ENCODE measurements at regions not wholly inside any gene's neighbourhood (a gene's known extent, or its start where the extent isn't known, plus 50 kb on each side); places are given as distances from the start of the nearest gene placed in this dataset.

GRCh38 chr6:164214066-164214465 is 799.5 kb downstream of the QKI start:
- Histone ChIP-seq H2BK15ac (ENCODE audit: low read depth, poor library complexity, severe bottlenecking) (no peak overlapping the region), H3K9me3 (ENCODE audit: control insufficient read depth, low read length) (peaks cover 9% of the 10 kb centered on the region), H2AFZ (ENCODE audit: low read depth, low read length) (no peak overlapping the region), H3K27ac (ENCODE audit: low read length, poor library complexity, severe bottlenecking) (no peak overlapping the region), H2AK5ac (ENCODE audit: low read length, severe bottlenecking) (no peak overlapping the region), H3K4me3 (ENCODE audit: insufficient read depth in 1 of 2, low read depth in 1 of 2, low read length in 2 of 2) (no peak overlapping the region), H3K9ac (ENCODE audit: low read length) (no peak overlapping the region), H3K4me2 (ENCODE audit: low read length, poor library complexity, severe bottlenecking) (no peak overlapping the region), H2BK5ac (ENCODE audit: low read depth, low read length, poor library complexity, severe bottlenecking) (no peak overlapping the region), H3K14ac (ENCODE audit: low read length in 2 of 2) (no peak overlapping the region), H3K4ac (ENCODE audit: low read depth in 1 of 2, low read length in 2 of 2) (no peak overlapping the region), H3K79me1 (replicated peaks; ENCODE audit: low read length, poor library complexity, severe bottlenecking) (no peaks in the 10 kb centered on the region), H3K36me3 (ENCODE audit: control insufficient read depth in 1 of 2, insufficient read depth in 2 of 2, low read depth in 1 of 2, low read length in 2 of 2) (no peaks in the 10 kb centered on the region), H2BK12ac (ENCODE audit: low read length in 2 of 2) (no peak overlapping the region), H3K27me3 (ENCODE audit: control insufficient read depth in 1 of 2, insufficient read depth in 1 of 2, low read length in 2 of 2) (no peaks in the 10 kb centered on the region), H3K23ac (ENCODE audit: low read length in 2 of 2) (no peak overlapping the region), H4K91ac (ENCODE audit: low read length) (no peak overlapping the region), H3K18ac (ENCODE audit: low read depth in 1 of 2, low read length in 2 of 2) (no peak overlapping the region), H3K4me1 (ENCODE audit: control insufficient read depth, insufficient read depth, low read depth, low read length) (no peaks in the 10 kb centered on the region), H2BK120ac (ENCODE audit: low read depth, low read length) (no peak overlapping the region), H4K8ac (ENCODE audit: low read length) (no peak overlapping the region)
- 85% methylated on average over 8 of the region's 8 CpGs for WGBS
- no peak for DNase-seq

GRCh38 chr6:164211254-164211653 is 796.7 kb downstream of the QKI start:
- no peak overlapping the region for H4K8ac ChIP-seq (ENCODE audit: low read length)
- H3K4me2 ChIP-seq (ENCODE audit: low read length, poor library complexity, severe bottlenecking), result no peak overlapping the region
- no peaks in the 10 kb centered on the region for H3K79me1 ChIP-seq (replicated peaks; ENCODE audit: low read length, poor library complexity, severe bottlenecking)
- no peak overlapping the region for H3K23ac ChIP-seq (ENCODE audit: low read length in 2 of 2)
- H2BK15ac ChIP-seq (ENCODE audit: low read depth, poor library complexity, severe bottlenecking), result no peak overlapping the region
- no peak overlapping the region for H4K91ac ChIP-seq (ENCODE audit: low read length)
- H2BK5ac ChIP-seq (ENCODE audit: low read depth, low read length, poor library complexity, severe bottlenecking), result no peak overlapping the region
- no peak overlapping the region for H2AFZ ChIP-seq (ENCODE audit: low read depth, low read length)
- H3K4me1 ChIP-seq (ENCODE audit: control insufficient read depth, insufficient read depth, low read depth, low read length), result no peaks in the 10 kb centered on the region
- H3K27ac ChIP-seq (ENCODE audit: low read length, poor library complexity, severe bottlenecking), result no peak overlapping the region
- H3K14ac ChIP-seq (ENCODE audit: low read length in 2 of 2), result no peak overlapping the region
- WGBS, result 77% methylated on average over 3 of the region's 3 CpGs
- H2BK120ac ChIP-seq (ENCODE audit: low read depth, low read length), result no peak overlapping the region
- H3K27me3 ChIP-seq (ENCODE audit: control insufficient read depth in 1 of 2, insufficient read depth in 1 of 2, low read length in 2 of 2), result no peaks in the 10 kb centered on the region
- no peak overlapping the region for H3K9ac ChIP-seq (ENCODE audit: low read length)
- H2BK12ac ChIP-seq (ENCODE audit: low read length in 2 of 2), result no peak overlapping the region
- H3K4ac ChIP-seq (ENCODE audit: low read depth in 1 of 2, low read length in 2 of 2), result no peak overlapping the region
- no peaks in the 10 kb centered on the region for H3K36me3 ChIP-seq (ENCODE audit: control insufficient read depth in 1 of 2, insufficient read depth in 2 of 2, low read depth in 1 of 2, low read length in 2 of 2)
- H2AK5ac ChIP-seq (ENCODE audit: low read length, severe bottlenecking), result no peak overlapping the region
- no peak for DNase-seq
- no peak overlapping the region for H3K4me3 ChIP-seq (ENCODE audit: insufficient read depth in 1 of 2, low read depth in 1 of 2, low read length in 2 of 2)
- peaks cover 9% of the 10 kb centered on the region for H3K9me3 ChIP-seq (ENCODE audit: control insufficient read depth, low read length)
- no peak overlapping the region for H3K18ac ChIP-seq (ENCODE audit: low read depth in 1 of 2, low read length in 2 of 2)

- Histone ChIP-seq H3K14ac (ENCODE audit: low read length in 2 of 2) (no peak overlapping the region), H3K4me3 (ENCODE audit: insufficient read depth in 1 of 2, low read depth in 1 of 2, low read length in 2 of 2) (no peak overlapping the region), H2AFZ (ENCODE audit: low read depth, low read length) (no peak overlapping the region), H4K8ac (ENCODE audit: low read length) (no peak overlapping the region), H3K27ac (ENCODE audit: low read length, poor library complexity, severe bottlenecking) (no peak overlapping the region), H3K23ac (ENCODE audit: low read length in 2 of 2) (no peak overlapping the region), H3K9me3 (ENCODE audit: control insufficient read depth, low read length) (peaks cover 9% of the 10 kb centered on the region), H2BK120ac (ENCODE audit: low read depth, low read length) (no peak overlapping the region), H3K18ac (ENCODE audit: low read depth in 1 of 2, low read length in 2 of 2) (no peak overlapping the region), H2BK12ac (ENCODE audit: low read length in 2 of 2) (no peak overlapping the region), H2BK15ac (ENCODE audit: low read depth, poor library complexity, severe bottlenecking) (no peak overlapping the region), H3K27me3 (ENCODE audit: control insufficient read depth in 1 of 2, insufficient read depth in 1 of 2, low read length in 2 of 2) (no peaks in the 10 kb centered on the region), H4K91ac (ENCODE audit: low read length) (no peak overlapping the region), H3K9ac (ENCODE audit: low read length) (no peak overlapping the region), H3K4me2 (ENCODE audit: low read length, poor library complexity, severe bottlenecking) (no peak overlapping the region), H2BK5ac (ENCODE audit: low read depth, low read length, poor library complexity, severe bottlenecking) (no peak overlapping the region), H3K4ac (ENCODE audit: low read depth in 1 of 2, low read length in 2 of 2) (no peak overlapping the region), H2AK5ac (ENCODE audit: low read length, severe bottlenecking) (no peak overlapping the region), H3K4me1 (ENCODE audit: control insufficient read depth, insufficient read depth, low read depth, low read length) (no peaks in the 10 kb centered on the region), H3K36me3 (ENCODE audit: control insufficient read depth in 1 of 2, insufficient read depth in 2 of 2, low read depth in 1 of 2, low read length in 2 of 2) (no peaks in the 10 kb centered on the region), H3K79me1 (replicated peaks; ENCODE audit: low read length, poor library complexity, severe bottlenecking) (no peaks in the 10 kb centered on the region)
- no peak for DNase-seq
- WGBS, result 88% methylated on average over 3 of the region's 5 CpGs
These were observed 796.3 kb downstream of the QKI start for GRCh38 chr6:164210783-164211182.

GRCh38 chr6:164210323-164210722 is 795.8 kb downstream of the QKI start:
- no peak overlapping the region for H3K4me2 ChIP-seq (ENCODE audit: low read length, poor library complexity, severe bottlenecking)
- no peak overlapping the region for H3K23ac ChIP-seq (ENCODE audit: low read length in 2 of 2)
- no peak overlapping the region for H4K91ac ChIP-seq (ENCODE audit: low read length)
- no peak overlapping the region for H2AFZ ChIP-seq (ENCODE audit: low read depth, low read length)
- H3K9ac ChIP-seq (ENCODE audit: low read length), result no peak overlapping the region
- no peak for DNase-seq
- H3K4me1 ChIP-seq (ENCODE audit: control insufficient read depth, insufficient read depth, low read depth, low read length), result no peaks in the 10 kb centered on the region
- H3K4me3 ChIP-seq (ENCODE audit: insufficient read depth in 1 of 2, low read depth in 1 of 2, low read length in 2 of 2), result no peak overlapping the region
- H3K18ac ChIP-seq (ENCODE audit: low read depth in 1 of 2, low read length in 2 of 2), result no peak overlapping the region
- no peak overlapping the region for H2BK12ac ChIP-seq (ENCODE audit: low read length in 2 of 2)
- no peak overlapping the region for H2BK120ac ChIP-seq (ENCODE audit: low read depth, low read length)
- no peak overlapping the region for H3K14ac ChIP-seq (ENCODE audit: low read length in 2 of 2)
- no peak overlapping the region for H2BK5ac ChIP-seq (ENCODE audit: low read depth, low read length, poor library complexity, severe bottlenecking)
- peaks cover 9% of the 10 kb centered on the region for H3K9me3 ChIP-seq (ENCODE audit: control insufficient read depth, low read length)
- no peak overlapping the region for H2BK15ac ChIP-seq (ENCODE audit: low read depth, poor library complexity, severe bottlenecking)
- no peaks in the 10 kb centered on the region for H3K79me1 ChIP-seq (replicated peaks; ENCODE audit: low read length, poor library complexity, severe bottlenecking)
- no peak overlapping the region for H3K27ac ChIP-seq (ENCODE audit: low read length, poor library complexity, severe bottlenecking)
- H3K36me3 ChIP-seq (ENCODE audit: control insufficient read depth in 1 of 2, insufficient read depth in 2 of 2, low read depth in 1 of 2, low read length in 2 of 2), result no peaks in the 10 kb centered on the region
- WGBS, result 64% methylated on average over 2 of the region's 2 CpGs
- H4K8ac ChIP-seq (ENCODE audit: low read length), result no peak overlapping the region
- no peak overlapping the region for H2AK5ac ChIP-seq (ENCODE audit: low read length, severe bottlenecking)
- H3K27me3 ChIP-seq (ENCODE audit: control insufficient read depth in 1 of 2, insufficient read depth in 1 of 2, low read length in 2 of 2), result no peaks in the 10 kb centered on the region
- H3K4ac ChIP-seq (ENCODE audit: low read depth in 1 of 2, low read length in 2 of 2), result no peak overlapping the region
